ENCODE measurements at regions not wholly inside any gene's neighbourhood (a gene's known extent, or its start where the extent isn't known, plus 50 kb on each side); places are given as distances from the start of the nearest gene placed in this dataset.

DNA sequence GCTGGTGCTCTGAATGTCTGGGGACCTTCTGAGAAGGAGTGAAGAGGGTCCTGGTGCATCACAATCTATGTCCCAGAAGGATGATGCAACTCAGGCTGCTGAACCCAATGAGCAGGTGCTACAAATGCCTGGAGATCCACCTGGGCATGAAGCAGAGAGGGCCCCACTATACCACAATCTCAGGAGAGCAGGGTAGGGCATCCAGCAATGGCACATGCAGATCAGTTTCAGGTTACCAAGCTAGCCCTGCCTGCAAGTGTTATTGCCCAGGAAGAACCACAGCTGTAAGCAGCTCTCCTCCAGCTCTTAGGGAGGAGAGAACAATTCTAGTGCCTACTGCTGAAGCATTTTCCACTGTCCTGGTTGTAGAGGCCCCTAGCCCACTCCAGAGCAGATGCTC is 389.2 kb upstream of the TNC start:
- no peak for TF ChIP-seq STAG1 (CRISPR knock-in tag; IDR thresholded peaks at IDR 0.05)
- no peak for TF ChIP-seq AFF4 (CRISPR knock-in tag; IDR thresholded peaks at IDR 0.05)
- no peak for TF ChIP-seq RAD21 (CRISPR knock-in tag; IDR thresholded peaks at IDR 0.05)
- TF ChIP-seq CTCF (CRISPR knock-in tag; IDR thresholded peaks at IDR 0.05), result no peak
- no peak for TF ChIP-seq NFE2 (CRISPR knock-in tag; IDR thresholded peaks at IDR 0.05)
- TF ChIP-seq RBM39 (IDR thresholded peaks at IDR 0.05; ENCODE audit: low read depth, low read length, poor library complexity, severe bottlenecking), result no peak
- no peak for TF ChIP-seq ZFP91 (CRISPR knock-in tag; IDR thresholded peaks at IDR 0.05; ENCODE audit: borderline replicate concordance)
- TF ChIP-seq, protein P1, sequence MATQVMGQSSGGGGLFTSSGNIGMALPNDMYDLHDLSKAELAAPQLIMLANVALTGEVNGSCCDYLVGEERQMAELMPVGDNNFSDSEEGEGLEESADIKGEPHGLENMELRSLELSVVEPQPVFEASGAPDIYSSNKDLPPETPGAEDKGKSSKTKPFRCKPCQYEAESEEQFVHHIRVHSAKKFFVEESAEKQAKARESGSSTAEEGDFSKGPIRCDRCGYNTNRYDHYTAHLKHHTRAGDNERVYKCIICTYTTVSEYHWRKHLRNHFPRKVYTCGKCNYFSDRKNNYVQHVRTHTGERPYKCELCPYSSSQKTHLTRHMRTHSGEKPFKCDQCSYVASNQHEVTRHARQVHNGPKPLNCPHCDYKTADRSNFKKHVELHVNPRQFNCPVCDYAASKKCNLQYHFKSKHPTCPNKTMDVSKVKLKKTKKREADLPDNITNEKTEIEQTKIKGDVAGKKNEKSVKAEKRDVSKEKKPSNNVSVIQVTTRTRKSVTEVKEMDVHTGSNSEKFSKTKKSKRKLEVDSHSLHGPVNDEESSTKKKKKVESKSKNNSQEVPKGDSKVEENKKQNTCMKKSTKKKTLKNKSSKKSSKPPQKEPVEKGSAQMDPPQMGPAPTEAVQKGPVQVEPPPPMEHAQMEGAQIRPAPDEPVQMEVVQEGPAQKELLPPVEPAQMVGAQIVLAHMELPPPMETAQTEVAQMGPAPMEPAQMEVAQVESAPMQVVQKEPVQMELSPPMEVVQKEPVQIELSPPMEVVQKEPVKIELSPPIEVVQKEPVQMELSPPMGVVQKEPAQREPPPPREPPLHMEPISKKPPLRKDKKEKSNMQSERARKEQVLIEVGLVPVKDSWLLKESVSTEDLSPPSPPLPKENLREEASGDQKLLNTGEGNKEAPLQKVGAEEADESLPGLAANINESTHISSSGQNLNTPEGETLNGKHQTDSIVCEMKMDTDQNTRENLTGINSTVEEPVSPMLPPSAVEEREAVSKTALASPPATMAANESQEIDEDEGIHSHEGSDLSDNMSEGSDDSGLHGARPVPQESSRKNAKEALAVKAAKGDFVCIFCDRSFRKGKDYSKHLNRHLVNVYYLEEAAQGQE (IDR thresholded peaks at IDR 0.05; ENCODE audit: borderline replicate concordance in 1 of 2, low read depth in 1 of 2, low read length in 2 of 2), result no peak
- no peak for TF ChIP-seq ZNF263 (CRISPR knock-in tag; IDR thresholded peaks at IDR 0.05)
- no peak for TF ChIP-seq HBP1 (CRISPR knock-in tag; IDR thresholded peaks at IDR 0.05; ENCODE audit: low read depth)
- no peak for TF ChIP-seq MYC (CRISPR knock-in tag; IDR thresholded peaks at IDR 0.05; ENCODE audit: borderline replicate concordance)
- TF ChIP-seq IRF1 (CRISPR knock-in tag; IDR thresholded peaks at IDR 0.05; ENCODE audit: low read depth), result no peak
- TF ChIP-seq POLR2G (IDR thresholded peaks at IDR 0.05; ENCODE audit: low read depth, low read length), result no peak
